Left hindlimb (tissue), 1 donor: ENCODE measurements at regions not wholly inside any gene's neighbourhood (a gene's known extent, or its start where the extent isn't known, plus 50 kb on each side); places are given as distances from the start of the nearest gene placed in this dataset.
A peak's percentile ranks its signal among the peaks of the same experiment; 100 is the strongest.

Source experiments
- DNase-seq: peaks from one replicate; pipeline ENCODE4 v3.0.0-alpha.2; 2018

DNA sequence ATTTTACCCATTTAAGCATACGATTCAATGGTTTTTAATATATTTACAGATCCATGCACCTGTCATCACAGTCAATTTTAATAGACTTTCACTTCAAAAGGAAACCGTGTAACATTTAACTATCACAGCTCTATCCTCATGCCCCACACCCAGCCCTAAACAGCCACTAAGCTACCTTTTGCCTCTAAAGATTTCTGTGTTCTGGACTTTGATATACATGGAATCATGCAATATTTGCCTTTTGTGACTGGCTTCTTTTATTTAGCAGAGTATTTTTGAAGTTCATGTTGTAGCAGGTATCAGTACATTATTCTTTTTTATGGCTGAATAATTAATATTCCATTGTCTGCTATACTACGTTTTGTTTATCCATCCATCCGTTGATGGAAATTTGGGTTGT lies 50.3 kb upstream of the STX16 start:
- no peak for DNase-seq

GRCh38 chr20:58599966-58600365 lies 51.1 kb upstream of the STX16 start:
- DNase-seq = no peak

GRCh38 chr20:58598211-58599015 lies 52.7 kb upstream of the STX16 start:
- DNase-seq = peak; percentile 50

- DNase-seq = peak; percentile 93
Measured at GRCh38 chr20:58597249-58597891, 53.7 kb upstream of the STX16 start.

DNA sequence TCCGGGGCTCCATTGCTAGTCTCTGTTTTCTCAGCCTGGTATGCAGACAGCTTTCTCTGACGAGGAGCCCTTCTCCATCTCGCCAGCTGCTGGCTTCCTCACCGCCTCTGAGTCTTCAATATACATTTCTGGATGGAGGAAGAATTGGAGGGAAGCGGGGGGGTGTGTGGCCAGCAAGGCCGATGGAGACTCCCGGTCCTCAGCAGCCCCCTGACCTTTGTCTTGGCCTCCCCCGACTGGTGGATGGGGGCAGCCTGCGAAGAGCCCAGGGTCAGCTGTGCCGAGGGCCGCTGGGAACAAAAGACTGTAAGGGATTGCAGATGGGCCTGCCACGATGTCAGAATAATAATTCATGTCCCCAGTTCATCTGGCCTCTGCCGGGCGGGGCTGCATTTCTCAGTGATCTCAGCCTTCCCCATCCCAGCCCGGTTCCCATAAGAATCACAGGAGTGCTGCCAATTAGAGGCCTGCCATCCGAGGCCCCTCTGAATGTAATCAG lies 54.3 kb upstream of the STX16 start:
- peak; percentile 88 for DNase-seq

DNA sequence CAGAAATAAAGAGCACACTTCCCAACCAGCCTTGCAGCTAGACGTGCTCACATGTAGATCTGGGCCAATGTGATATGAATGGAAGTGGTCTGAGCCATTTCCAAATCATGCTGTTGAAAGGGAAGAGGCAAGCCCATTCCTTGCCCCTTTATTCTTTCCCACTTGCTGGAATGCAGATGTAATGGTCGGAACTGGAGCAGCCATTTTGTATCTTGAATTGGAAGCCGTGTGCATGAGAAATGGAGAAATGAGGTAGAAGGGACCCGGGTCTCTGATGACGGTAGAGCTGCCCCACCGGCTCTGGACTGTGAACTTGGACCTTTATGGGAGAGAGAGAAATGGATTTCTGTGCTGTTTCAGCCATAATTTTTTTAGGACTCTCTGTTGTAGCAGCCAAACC lies 54.8 kb upstream of the STX16 start:
- no peak for DNase-seq

- DNase-seq = no peak
Measured at GRCh38 chr20:58595167-58595566, 55.9 kb upstream of the STX16 start.

GRCh38 chr20:58593880-58594638 lies 57.0 kb upstream of the STX16 start:
- DNase-seq = no peak

DNA sequence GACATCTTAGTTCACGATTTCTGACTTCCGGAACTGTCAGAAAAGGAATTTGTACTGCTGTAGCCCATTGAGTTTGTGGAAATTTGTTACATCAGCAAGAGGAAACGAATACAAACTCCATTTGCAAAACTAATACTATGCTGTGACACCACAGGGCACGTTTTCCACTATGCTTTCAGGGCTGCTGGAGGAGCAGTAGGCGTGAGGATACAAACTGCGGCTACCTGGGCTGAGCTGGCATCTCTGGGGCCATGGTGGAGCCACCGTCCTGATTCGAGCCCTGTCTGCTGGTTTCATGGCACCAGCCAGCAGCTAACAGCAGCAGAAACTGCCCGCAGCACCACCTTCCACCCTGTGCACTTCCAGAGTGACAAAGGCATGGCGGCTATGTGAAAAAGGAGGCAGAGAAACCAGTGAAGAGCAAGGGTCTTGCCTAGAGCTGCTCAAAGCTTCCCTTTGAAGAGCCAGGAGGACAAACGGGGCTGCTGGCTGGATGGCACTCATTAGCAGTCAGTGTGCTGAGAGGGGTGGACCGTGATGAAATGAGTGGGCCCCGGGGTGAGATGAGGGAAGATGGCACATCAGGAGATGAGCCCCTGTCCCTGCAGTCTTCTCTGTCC lies 58.9 kb upstream of the STX16 start:
- DNase-seq = no peak

GRCh38 chr20:58590679-58591473 lies 60.2 kb upstream of the STX16 start:
- no peak for DNase-seq

DNA sequence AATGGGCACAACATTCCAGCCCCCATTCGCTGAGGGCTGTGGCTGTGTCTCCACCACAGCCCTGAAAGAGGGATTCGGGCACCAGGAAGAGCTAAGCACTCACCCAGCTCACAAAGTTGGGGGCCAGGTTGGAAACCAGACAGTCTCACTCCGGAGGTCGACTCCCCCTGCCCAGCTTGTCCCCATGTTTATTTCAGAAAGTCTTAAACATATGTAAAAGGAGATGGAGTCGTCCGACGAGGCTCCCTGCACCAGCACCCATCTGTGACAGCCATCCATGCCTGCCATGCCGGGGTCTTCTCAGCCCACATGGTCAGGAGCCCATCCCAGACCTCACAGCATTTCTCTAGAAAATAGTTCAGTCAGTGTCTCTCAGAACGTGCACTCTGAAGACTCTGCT lies 63.6 kb upstream of the STX16 start:
- peak; percentile 4 for DNase-seq

- DNase-seq = peak; percentile 3
Measured at GRCh38 chr20:58586565-58587093, 64.5 kb upstream of the STX16 start.

GRCh38 chr20:58585753-58586540 lies 65.1 kb upstream of the STX16 start:
- peak; percentile 24 for DNase-seq

DNA sequence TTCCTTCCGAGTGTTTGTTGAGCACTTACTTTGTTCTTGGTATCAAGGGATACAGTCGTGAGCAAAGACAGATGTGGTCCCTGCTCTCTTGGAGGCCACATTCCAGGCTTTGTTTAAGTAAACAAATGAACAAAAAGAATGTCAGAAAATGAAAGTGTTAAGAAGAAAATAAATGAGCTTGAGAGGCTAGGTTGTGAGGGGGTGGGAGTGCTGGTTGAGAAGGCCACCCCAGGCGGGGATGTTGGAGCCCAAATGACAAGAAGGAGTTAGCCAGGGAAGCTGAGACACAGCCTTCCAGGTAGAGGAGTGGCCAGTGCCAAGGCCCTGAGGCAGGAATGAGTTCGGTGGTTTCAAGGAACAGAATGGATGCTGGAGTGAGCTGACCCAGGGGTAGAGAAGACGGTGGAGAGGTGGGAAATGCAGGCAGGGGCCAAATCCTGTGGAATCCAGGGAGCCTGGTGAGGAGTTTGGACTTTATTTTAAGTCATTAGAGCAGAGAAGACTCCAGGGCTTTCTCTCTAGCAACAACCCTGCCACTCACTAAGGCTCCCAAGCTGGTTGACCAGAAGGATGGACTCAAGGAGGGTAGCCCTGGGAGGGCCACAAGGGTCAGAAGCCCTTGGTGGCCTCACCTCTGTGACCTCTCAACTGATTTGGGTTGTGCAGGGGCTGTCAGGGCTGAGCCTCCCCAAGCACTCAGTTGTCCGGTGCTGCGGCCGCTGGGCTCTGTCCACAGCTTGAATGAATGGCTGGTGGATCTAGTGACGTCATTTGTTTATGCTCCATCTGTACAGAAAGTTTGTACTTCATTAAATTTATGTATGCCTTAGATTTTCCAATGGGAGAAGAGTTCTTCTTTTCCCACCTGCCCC lies 66.0 kb upstream of the STX16 start:
- peak; percentile 26 for DNase-seq

- DNase-seq = peak; percentile 6
Measured at GRCh38 chr20:58584051-58584824, 66.8 kb upstream of the STX16 start.

DNA sequence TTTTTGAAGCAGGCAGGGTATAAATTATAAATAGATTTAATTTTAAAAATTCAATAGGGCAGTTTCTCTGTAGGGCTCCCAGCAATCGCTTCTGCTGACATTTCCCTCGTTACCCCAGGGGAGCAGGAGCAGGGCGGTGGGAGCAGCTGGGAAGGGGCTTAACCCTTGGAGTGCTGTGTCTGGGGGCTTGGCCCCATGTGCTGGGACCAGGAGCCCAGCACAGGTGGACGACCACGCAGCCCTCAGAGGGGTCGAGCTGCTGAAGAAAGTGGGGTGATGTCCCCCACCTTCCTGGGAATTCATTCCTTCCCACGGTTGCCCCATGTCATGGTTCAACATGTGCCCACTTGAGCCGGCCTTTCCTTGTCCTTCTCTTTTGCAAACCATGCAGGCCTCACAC lies 67.5 kb upstream of the STX16 start:
- peak; percentile 10 for DNase-seq

- peak; percentile 18 for DNase-seq
Measured at GRCh38 chr20:58583176-58583575, 67.9 kb upstream of the STX16 start.

GRCh38 chr20:58580474-58580835 lies 65.3 kb upstream of the APCDD1L start:
- DNase-seq = peak; percentile 12

DNA sequence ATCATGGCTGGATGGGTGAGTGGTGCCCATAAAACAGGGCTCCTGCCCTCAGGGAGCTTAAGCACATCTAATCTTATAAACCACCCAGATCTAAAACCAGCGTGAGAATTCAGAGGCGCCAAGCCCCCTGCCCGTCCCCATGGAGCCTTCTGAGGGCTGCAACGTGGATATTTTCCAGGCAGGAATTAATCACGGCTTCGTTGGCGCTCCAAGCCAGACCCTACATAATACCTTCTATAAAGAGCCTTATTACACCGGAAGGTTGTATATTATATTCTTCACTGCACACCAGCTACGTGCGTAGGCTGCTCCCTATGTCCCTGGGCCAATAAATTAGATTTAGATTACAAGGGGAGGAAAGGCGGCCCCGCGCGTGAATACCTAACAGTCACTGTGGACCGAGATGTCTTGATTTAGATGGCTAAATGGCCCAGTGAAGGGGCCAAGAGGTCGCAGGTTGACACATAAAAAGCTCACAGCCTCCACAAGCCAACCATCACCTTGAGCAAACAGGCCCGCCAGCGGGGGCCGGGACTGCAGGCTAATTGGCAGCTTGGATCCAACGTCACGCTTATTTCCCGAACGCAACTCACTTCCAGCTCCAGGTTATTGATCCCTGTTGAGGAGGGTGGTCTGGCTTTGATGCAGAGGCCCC lies 64.7 kb upstream of the APCDD1L start:
- peak; percentile 17 for DNase-seq
